ENCODE measurements at regions not wholly inside any gene's neighbourhood (a gene's known extent, or its start where the extent isn't known, plus 50 kb on each side); places are given as distances from the start of the nearest gene placed in this dataset.

- Mint-ChIP-seq H3K36me3 (ENCODE audit: low read depth) (no peaks in the 10 kb centered on the region), H3K4me3 (no peak overlapping the region), H3K9me3 (no peaks in the 10 kb centered on the region), H3K27me3 (ENCODE audit: low read depth) (peaks cover 4% of the 10 kb centered on the region), H3K27ac (no peak overlapping the region), H3K4me1 (ENCODE audit: low read depth) (peaks cover 5% of the 10 kb centered on the region)
- CTCF ChIA-PET: no interaction called here
- intact Hi-C loops (cut with micrococcal nuclease): no loop called here
- DNase-seq: no peak
Measured at GRCh38 chr2:134770702-134771101, 51.9 kb upstream of the TMEM163 start.

- Mint-ChIP-seq H3K9me3 (no peaks in the 10 kb centered on the region), H3K27me3 (ENCODE audit: low read depth) (no peaks in the 10 kb centered on the region), H3K4me3 (no peak overlapping the region), H3K27ac (no peak overlapping the region), H3K4me1 (ENCODE audit: low read depth) (peaks cover 5% of the 10 kb centered on the region), H3K36me3 (ENCODE audit: low read depth) (no peaks in the 10 kb centered on the region)
- CTCF ChIA-PET: no interaction called here
- DNase-seq: no peak
- intact Hi-C loops (cut with micrococcal nuclease): no loop called here
Measured at GRCh38 chr2:134771313-134771801, 52.6 kb upstream of the TMEM163 start.

GRCh38 chr2:134772493-134773169 lies 53.8 kb upstream of the TMEM163 start:
- Mint-ChIP-seq H3K4me3 (no peak overlapping the region), H3K27ac (no peak overlapping the region), H3K4me1 (ENCODE audit: low read depth) (peaks cover 5% of the 10 kb centered on the region), H3K36me3 (ENCODE audit: low read depth) (no peaks in the 10 kb centered on the region), H3K27me3 (ENCODE audit: low read depth) (no peaks in the 10 kb centered on the region), H3K9me3 (no peaks in the 10 kb centered on the region)
- DNase-seq: no peak
- intact Hi-C loops (cut with micrococcal nuclease): no loop called here
- CTCF ChIA-PET: no interaction called here

GRCh38 chr2:134773335-134773734 lies 54.5 kb upstream of the TMEM163 start:
- no peak overlapping the region for H3K27ac Mint-ChIP-seq
- DNase-seq: no peak
- no peaks in the 10 kb centered on the region for H3K36me3 Mint-ChIP-seq (ENCODE audit: low read depth)
- no peaks in the 10 kb centered on the region for H3K9me3 Mint-ChIP-seq
- no peak overlapping the region for H3K4me3 Mint-ChIP-seq
- CTCF ChIA-PET: no interaction called here
- H3K27me3 Mint-ChIP-seq (ENCODE audit: low read depth): no peaks in the 10 kb centered on the region
- H3K4me1 Mint-ChIP-seq (ENCODE audit: low read depth): peaks cover 5% of the 10 kb centered on the region
- intact Hi-C loops (cut with micrococcal nuclease): no loop called here

GRCh38 chr2:134773759-134774742 lies 55.3 kb upstream of the TMEM163 start:
- CTCF ChIA-PET: no interaction called here

GRCh38 chr2:134774786-134775641 lies 56.2 kb upstream of the TMEM163 start:
- no peak for DNase-seq
- Mint-ChIP-seq H3K27ac (no peak overlapping the region), H3K4me3 (no peak overlapping the region), H3K36me3 (ENCODE audit: low read depth) (no peaks in the 10 kb centered on the region), H3K4me1 (ENCODE audit: low read depth) (peaks cover 5% of the 10 kb centered on the region), H3K27me3 (ENCODE audit: low read depth) (no peaks in the 10 kb centered on the region), H3K9me3 (no peaks in the 10 kb centered on the region)
- CTCF ChIA-PET: interaction anchor here (0.7 kb wide), 1 partner anchor 552 kb away, joined by 3 read pairs; no protein-coding TSS in a partner anchor
- intact Hi-C loops (cut with micrococcal nuclease): no loop called here

More at GRCh38 chr2:134773759-134774742, 55.3 kb upstream of the TMEM163 start:
- no peak for DNase-seq
- peaks cover 5% of the 10 kb centered on the region for H3K4me1 Mint-ChIP-seq (ENCODE audit: low read depth)
- no peaks in the 10 kb centered on the region for H3K27me3 Mint-ChIP-seq (ENCODE audit: low read depth)
- H3K36me3 Mint-ChIP-seq (ENCODE audit: low read depth): no peaks in the 10 kb centered on the region
- no peaks in the 10 kb centered on the region for H3K9me3 Mint-ChIP-seq
- no peak overlapping the region for H3K27ac Mint-ChIP-seq
- intact Hi-C loops (cut with micrococcal nuclease): no loop called here
- H3K4me3 Mint-ChIP-seq: no peak overlapping the region

GRCh38 chr2:134776836-134777235 lies 58.0 kb upstream of the TMEM163 start:
- CTCF ChIA-PET: no interaction called here
- Mint-ChIP-seq H3K4me3 (no peak overlapping the region), H3K9me3 (no peaks in the 10 kb centered on the region), H3K4me1 (ENCODE audit: low read depth) (peaks cover 16% of the 10 kb centered on the region), H3K36me3 (ENCODE audit: low read depth) (no peaks in the 10 kb centered on the region), H3K27ac (no peak overlapping the region), H3K27me3 (ENCODE audit: low read depth) (no peaks in the 10 kb centered on the region)
- intact Hi-C loops (cut with micrococcal nuclease): no loop called here
- no peak for DNase-seq

- no peak for DNase-seq
- no peak overlapping the region for H3K4me3 Mint-ChIP-seq
- CTCF ChIA-PET: interaction anchor here (0.6 to 0.9 kb wide), 6 partner anchors 14 to 658 kb away, joined by 3 to 7 read pairs (median 3); no protein-coding TSS in a partner anchor
- H3K4me1 Mint-ChIP-seq (ENCODE audit: low read depth): peaks cover 16% of the 10 kb centered on the region
- intact Hi-C loops (cut with micrococcal nuclease): no loop called here
- no peak overlapping the region for H3K27ac Mint-ChIP-seq
- H3K27me3 Mint-ChIP-seq (ENCODE audit: low read depth): no peaks in the 10 kb centered on the region
- H3K36me3 Mint-ChIP-seq (ENCODE audit: low read depth): no peaks in the 10 kb centered on the region
- H3K9me3 Mint-ChIP-seq: no peaks in the 10 kb centered on the region
Measured at GRCh38 chr2:134777593-134777992, 58.8 kb upstream of the TMEM163 start.

GRCh38 chr2:134778372-134778771 lies 59.6 kb upstream of the TMEM163 start:
- Mint-ChIP-seq H3K9me3 (no peaks in the 10 kb centered on the region), H3K27me3 (ENCODE audit: low read depth) (no peaks in the 10 kb centered on the region), H3K4me3 (no peak overlapping the region), H3K4me1 (ENCODE audit: low read depth) (peaks cover 16% of the 10 kb centered on the region), H3K36me3 (ENCODE audit: low read depth) (no peaks in the 10 kb centered on the region), H3K27ac (no peak overlapping the region)
- CTCF ChIA-PET: interaction anchor here (0.9 kb wide), 1 partner anchor 14 kb away, joined by 7 read pairs; no protein-coding TSS in a partner anchor
- intact Hi-C loops (cut with micrococcal nuclease): no loop called here
- DNase-seq: no peak

- CTCF ChIA-PET: no interaction called here
- Mint-ChIP-seq H3K4me1 (ENCODE audit: low read depth) (peaks cover 10% of the 10 kb centered on the region), H3K36me3 (ENCODE audit: low read depth) (no peaks in the 10 kb centered on the region), H3K27ac (no peak overlapping the region), H3K27me3 (ENCODE audit: low read depth) (no peaks in the 10 kb centered on the region), H3K9me3 (no peaks in the 10 kb centered on the region), H3K4me3 (no peak overlapping the region)
- intact Hi-C loops (cut with micrococcal nuclease): no loop called here
- DNase-seq: no peak
Measured at GRCh38 chr2:134780972-134781371, 57.4 kb upstream of the ACMSD start.

GRCh38 chr2:134782107-134782506 lies 56.3 kb upstream of the ACMSD start:
- Mint-ChIP-seq H3K27ac (no peak overlapping the region), H3K27me3 (ENCODE audit: low read depth) (no peaks in the 10 kb centered on the region), H3K4me1 (ENCODE audit: low read depth) (peaks cover 10% of the 10 kb centered on the region), H3K9me3 (no peaks in the 10 kb centered on the region), H3K4me3 (no peak overlapping the region), H3K36me3 (ENCODE audit: low read depth) (no peaks in the 10 kb centered on the region)
- CTCF ChIA-PET: interaction anchor here (1.2 to 1.7 kb wide), 4 partner anchors 10 to 116 kb away, joined by 3 to 6 read pairs (median 3); no protein-coding TSS in a partner anchor
- DNase-seq: no peak
- intact Hi-C loops (cut with micrococcal nuclease): loop anchor here (2.0 kb wide), 1 partner anchor 115 kb away; no protein-coding TSS in a partner anchor

- Mint-ChIP-seq H3K27me3 (ENCODE audit: low read depth) (no peaks in the 10 kb centered on the region), H3K4me3 (no peak overlapping the region), H3K4me1 (ENCODE audit: low read depth) (peaks cover 10% of the 10 kb centered on the region), H3K9me3 (no peaks in the 10 kb centered on the region), H3K27ac (no peak overlapping the region), H3K36me3 (ENCODE audit: low read depth) (no peaks in the 10 kb centered on the region)
- CTCF ChIA-PET: interaction anchor here (1.2 to 1.7 kb wide), 4 partner anchors 10 to 115 kb away, joined by 3 to 6 read pairs (median 3); no protein-coding TSS in a partner anchor
- intact Hi-C loops (cut with micrococcal nuclease): loop anchor here (2.0 kb wide), 1 partner anchor 114 kb away; no protein-coding TSS in a partner anchor
- DNase-seq: no peak
Measured at GRCh38 chr2:134782792-134783191, 55.6 kb upstream of the ACMSD start.
